ENCODE measurements at regions not wholly inside any gene's neighbourhood (a gene's known extent, or its start where the extent isn't known, plus 50 kb on each side); places are given as distances from the start of the nearest gene placed in this dataset.

DNA sequence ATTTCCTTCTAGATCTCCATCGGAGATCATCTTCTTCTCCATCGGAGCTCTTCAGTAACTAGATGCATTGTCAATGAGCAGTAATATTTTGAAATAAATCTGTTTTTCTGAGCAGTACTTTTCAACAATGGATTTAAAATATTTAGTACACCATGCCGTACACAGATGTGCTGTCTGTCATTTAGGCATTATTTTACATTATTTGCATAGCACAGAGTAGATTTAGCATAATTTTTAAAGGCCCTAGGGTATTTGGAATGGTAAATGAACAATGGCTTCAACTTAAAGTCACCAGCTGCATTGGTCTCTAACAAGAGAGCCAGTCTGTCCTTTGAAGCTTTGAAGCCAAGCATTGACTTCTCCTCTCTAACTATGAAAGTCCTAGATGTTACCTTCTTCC is 95.4 kb upstream of the ANKFN1 start:
- TF ChIP-seq EP300 (IDR thresholded peaks at IDR 0.05) = no peak
- TF ChIP-seq CTCF (IDR thresholded peaks at IDR 0.05) = no peak
